Heart left ventricle (tissue), 13 donors: ENCODE measurements at regions not wholly inside any gene's neighbourhood (a gene's known extent, or its start where the extent isn't known, plus 50 kb on each side); places are given as distances from the start of the nearest gene placed in this dataset.

Source experiments
- CTCF ChIP-seq, 12 donors: fragments of 200-600 bp; sonication (generic) in 4 of 12; IDR thresholded peaks; one replicate each; pipeline versions ENCODE4 v1.5.0 to v1.8.0; 2018 to 2022; ENCODE audit warnings: antibody characterized with exemption in 12 of 12, mild to moderate bottlenecking in 5 of 12
- POLR2A ChIP-seq, 2 donors: fragments of 450-650 bp; IDR thresholded peaks; one replicate each; pipeline ENCODE4 v1.6.1; 2017; ENCODE audit warnings: antibody characterized with exemption in 2 of 2, mild to moderate bottlenecking in 2 of 2, moderate library complexity in 2 of 2
- donor health status: ischemic (EF 13 %, LVEDD 7.1; RV severe dilation, severe dysfunction).
- donor health status: DM: no; HTN: yes; CAD: no.
- donor health status: DM: no; HTN: no; CAD: no.
- donor health status: ischemic (EF 25% LVEDD 6.9; RV normal size, moderate dysfunction).
- donor health status: ischemic (EF 25% LVEDD 5.7; RV mildly dilated, moderate dysfunction).
- donor health status: ischemic (EF 35%, LVEDD 5.7; RV mildly dilated, moderate dysfunction).
- donor health status: nonischemic (EF 11% LVEDD 7.7; RV severe dilation, severe dysfunction).
- donor health status: DM: yes; HTN: yes; CAD: no.
- donor health status: PGD.
- donor health status: ischemic (EF 29% LVEDD 5.4; RV normal size, mild dysfunction).
- donor health status: nonischemic (EF 23%, LVEDD 6.1; RV moderate dilation, normal function).

DNA sequence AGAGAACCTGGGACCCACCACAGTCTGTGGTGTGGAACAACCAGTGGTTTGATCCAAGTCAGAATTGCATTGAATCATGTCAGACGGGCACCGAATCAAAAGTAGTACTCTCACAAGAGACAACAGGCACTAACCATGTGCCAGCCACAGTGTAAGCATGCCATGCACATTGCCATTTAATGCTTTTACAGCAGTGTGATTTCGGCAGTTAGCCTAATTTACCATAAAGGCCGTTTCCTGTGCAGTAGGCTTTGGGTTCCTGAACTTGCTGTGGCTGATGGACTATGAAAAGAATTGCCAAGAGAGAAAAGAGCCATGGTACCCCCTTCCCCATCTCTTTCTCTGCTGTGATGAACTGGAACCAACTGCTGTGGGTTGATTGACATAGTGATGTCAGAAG lies 540.6 kb downstream of the EBF1 start:
- no peak for TF ChIP-seq CTCF (IDR thresholded peaks at IDR 0.05)
- no peak for TF ChIP-seq POLR2A (IDR thresholded peaks at IDR 0.05)
